HepG2 (cell line): ENCODE measurements at regions not wholly inside any gene's neighbourhood (a gene's known extent, or its start where the extent isn't known, plus 50 kb on each side); places are given as distances from the start of the nearest gene placed in this dataset.

ENCODE experiments used
- ATAC-seq: fragments of 200-7000 bp; cut with Tn5 transposase; 3 replicates; pipeline ENCODE4 v1.9.1; 2020; ENCODE audit warnings: mild to moderate bottlenecking, moderate library complexity
- BruUV-seq: library from RNA; stranded (reverse); fragments of 400-500 nt; replicated peaks from 2 replicates; lab custom pipeline; 2021; lab: Mats Ljungman, UMichigan
- CTCF ChIA-PET: fragments of 300-600 bp; formaldehyde crosslinking; extraction: SDS; loops from one replicate; lab custom pipeline; 2021; ENCODE audit warnings: low total read pairs, inconsistent platforms, low intra/inter-chr PET ratio; lab: Yijun Ruan, JAX
- POLR2A ChIA-PET: fragments of 350-600 bp; sonication (Branson Sonifier 250); formaldehyde crosslinking; loops from one replicate; lab custom pipeline; 2020; ENCODE audit warnings: antibody characterized with exemption, inconsistent platforms; lab: Yijun Ruan, JAX
- DNase-seq: peaks from one replicate; pipeline ENCODE4 v3.0.0-alpha.2; 2015; ENCODE audit warnings: low spot score
- FAIRE-seq: peaks from 3 replicates; lab custom pipeline; 2011; peaks lifted over from hg19 to GRCh38; lab: Jason Lieb, UNC
- H2AFZ ChIP-seq: one replicate; pipeline ENCODE4 v1.6.1; 2011; ENCODE audit warnings: low read length, inconsistent platforms
- H3K27ac ChIP-seq: fragments of 300-600 bp; 3 replicates; pipeline ENCODE4 v1.8.0; 2011; ENCODE audit warnings: mixed run types, mild to moderate bottlenecking, mixed read lengths, low read length, inconsistent platforms; ENCODE audit not compliant: insufficient read depth; ENCODE audit errors: extremely low read length
- H3K27me3 ChIP-seq, 2 experiments: fragments of 200-600 bp in 1 of 2; 2 replicates in 1 of 2; 3 replicates in 1 of 2; pipeline versions ENCODE4 v1.6.0 to v1.8.0; 2011; ENCODE audit warnings: low read length in 2 of 2, mild to moderate bottlenecking in 2 of 2, moderate library complexity in 2 of 2, inconsistent platforms in 1 of 2; ENCODE audit not compliant: insufficient read depth in 2 of 2, control insufficient read depth in 1 of 2
- H3K36me3 ChIP-seq, 2 experiments: fragments of 200-600 bp in 1 of 2; replicated peaks in 1 of 2; 2 replicates in 1 of 2; 3 replicates in 1 of 2; pipeline versions ENCODE4 v1.5.1 to v1.8.0; 2011; ENCODE audit warnings: low read length in 2 of 2, inconsistent platforms in 1 of 2; ENCODE audit not compliant: insufficient read depth in 2 of 2, control insufficient read depth in 1 of 2
- H3K4me1 ChIP-seq: 2 replicates; pipeline ENCODE4 v1.5.1; 2012; ENCODE audit warnings: low read length, inconsistent platforms; ENCODE audit not compliant: insufficient read depth
- H3K4me2 ChIP-seq: 2 replicates; pipeline ENCODE4 v1.6.0; 2011; ENCODE audit warnings: low read depth, low read length, inconsistent platforms
- H3K4me3 ChIP-seq, 3 experiments: fragments of 200-600 bp in 1 of 3; sonication (generic), shearing (Covaris generic) in 1 of 3; replicated peaks in 1 of 3; 2 replicates each; pipeline ENCODE4 v1.5.1; 2011 to 2016; ENCODE audit warnings: low read length in 3 of 3, inconsistent platforms in 2 of 3, low read depth in 2 of 3, mild to moderate bottlenecking in 2 of 3, control low read depth in 1 of 3, mixed read lengths in 1 of 3; ENCODE audit not compliant: insufficient read depth in 1 of 3
- H3K79me2 ChIP-seq: one replicate; pipeline ENCODE4 v1.6.1; 2011; ENCODE audit warnings: low read length, inconsistent platforms; ENCODE audit not compliant: insufficient read depth
- H3K9ac ChIP-seq: 2 replicates; pipeline ENCODE4 v1.6.0; 2011; ENCODE audit warnings: mild to moderate bottlenecking, low read depth, low read length, inconsistent platforms; ENCODE audit not compliant: insufficient read depth
- H3K9me3 ChIP-seq: 2 replicates; pipeline ENCODE4 v1.5.1; 2012; ENCODE audit warnings: mild to moderate bottlenecking, low read length
- H4K20me1 ChIP-seq: 2 replicates; pipeline ENCODE4 v1.6.0; 2011; ENCODE audit warnings: inconsistent platforms, mild to moderate bottlenecking, low read length, moderate library complexity; ENCODE audit not compliant: insufficient read depth
- ISL2 ChIP-seq: sonication (generic); formaldehyde crosslinking; IDR thresholded peaks from 2 replicates; pipeline ENCODE4 v1.5.0; 2020; ENCODE audit warnings: missing genetic modification reagents
- MAZ ChIP-seq, 2 experiments: sonication (generic) in 1 of 2; formaldehyde crosslinking in 1 of 2; IDR thresholded peaks; 2 replicates each; pipeline versions ENCODE4 v1.5.0 to v1.6.1; 2012 to 2020; ENCODE audit warnings: low read depth in 2 of 2, mild to moderate bottlenecking in 2 of 2, borderline replicate concordance in 1 of 2, improper control_type of control experiment in 1 of 2, low read length in 1 of 2, missing genetic modification reagents in 1 of 2, moderate library complexity in 1 of 2
- MED1 ChIP-seq: sonication (generic); formaldehyde crosslinking; IDR thresholded peaks from 2 replicates; pipeline ENCODE4 v1.4.0; 2020; ENCODE audit warnings: missing genetic modification reagents
- WGBS: methylation state at CpG from one replicate; pipeline ENCODE4 v1.1.6; 2017; ENCODE audit warnings: low lambda C conversion rate; 5-methylcytosine and 5-hydroxymethylcytosine counted together
- in situ Hi-C: cut with HindIII; loops from 2 replicates; pipeline ENCODE4 v1.10.0; 2017; ENCODE audit warnings: low pct_unique_long_range_greater_than_20kb; ENCODE audit not compliant: extremely low pct_ligation_motif_present
- intact Hi-C: fragments of 100-400 bp; cut with micrococcal nuclease; formaldehyde crosslinking; loops from one replicate; pipeline ENCODE4 v1.10.0; 2022; ENCODE audit not compliant: unreplicated experiment
- TF ChIP-seq, protein P1 (sequence below): sonication (generic); formaldehyde crosslinking; IDR thresholded peaks from 2 replicates; pipeline ENCODE4 v1.5.1; 2020; ENCODE audit warnings: missing genetic modification reagents, mild to moderate bottlenecking, borderline replicate concordance
- TF ChIP-seq, protein P2 (sequence below): sonication (generic); formaldehyde crosslinking; IDR thresholded peaks from 2 replicates; pipeline ENCODE4 v1.9.0; 2022; ENCODE audit warnings: missing genetic modification reagents, mild to moderate bottlenecking, borderline replicate concordance
- TF ChIP-seq, protein P3 (sequence below): sonication (generic); formaldehyde crosslinking; IDR thresholded peaks from 2 replicates; pipeline ENCODE4 v1.4.0; 2020; ENCODE audit warnings: missing genetic modification reagents, borderline replicate concordance
- TF ChIP-seq, protein P4 (sequence below): IDR thresholded peaks from 2 replicates; pipeline ENCODE4 v1.6.1; 2016; ENCODE audit warnings: low read depth, borderline replicate concordance

DNA sequence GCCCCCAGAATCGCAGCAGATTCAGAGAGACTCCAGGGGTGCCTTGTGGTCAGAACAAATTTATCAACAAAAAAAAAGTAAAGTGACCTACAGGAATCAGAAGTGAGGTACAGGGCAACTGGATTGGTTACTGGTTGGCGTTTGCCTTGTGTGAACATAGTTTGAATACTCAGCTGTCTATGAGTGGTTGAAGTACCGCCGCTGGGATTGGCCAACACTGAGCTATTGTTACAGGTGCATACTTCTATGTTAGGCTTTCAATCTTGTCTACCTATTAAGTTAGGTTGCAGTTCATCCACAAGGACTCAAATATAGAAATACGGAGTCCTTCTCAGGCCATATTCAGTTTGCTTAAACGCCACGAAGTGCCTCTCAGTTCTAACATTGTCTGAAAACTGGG is 993.5 kb upstream of the PRKX start:
- H4K20me1 ChIP-seq: no peaks in the 10 kb centered on the region
- H3K27me3 ChIP-seq: no peaks in the 10 kb centered on the region
- H2AFZ ChIP-seq: no peak overlapping the region
- FAIRE-seq (no peak), DNase-seq (no peak), ATAC-seq (no peak)
- no peaks in the 10 kb centered on the region; the same call in none of the 2 replicates for H3K9me3 ChIP-seq
- 23% methylated on average over 6 of the region's 7 CpGs for WGBS
- in situ Hi-C loops (no loop called here), intact Hi-C loops (no loop called here)
- no peak overlapping the region for H3K27ac ChIP-seq
- H3K4me2 ChIP-seq: no peak overlapping the region
- no peak overlapping the region for H3K9ac ChIP-seq
- no peaks in the 10 kb centered on the region for H3K79me2 ChIP-seq
- TF ChIP-seq, protein P1, sequence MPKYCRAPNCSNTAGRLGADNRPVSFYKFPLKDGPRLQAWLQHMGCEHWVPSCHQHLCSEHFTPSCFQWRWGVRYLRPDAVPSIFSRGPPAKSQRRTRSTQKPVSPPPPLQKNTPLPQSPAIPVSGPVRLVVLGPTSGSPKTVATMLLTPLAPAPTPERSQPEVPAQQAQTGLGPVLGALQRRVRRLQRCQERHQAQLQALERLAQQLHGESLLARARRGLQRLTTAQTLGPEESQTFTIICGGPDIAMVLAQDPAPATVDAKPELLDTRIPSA: no peak
- TF ChIP-seq, protein P2, sequence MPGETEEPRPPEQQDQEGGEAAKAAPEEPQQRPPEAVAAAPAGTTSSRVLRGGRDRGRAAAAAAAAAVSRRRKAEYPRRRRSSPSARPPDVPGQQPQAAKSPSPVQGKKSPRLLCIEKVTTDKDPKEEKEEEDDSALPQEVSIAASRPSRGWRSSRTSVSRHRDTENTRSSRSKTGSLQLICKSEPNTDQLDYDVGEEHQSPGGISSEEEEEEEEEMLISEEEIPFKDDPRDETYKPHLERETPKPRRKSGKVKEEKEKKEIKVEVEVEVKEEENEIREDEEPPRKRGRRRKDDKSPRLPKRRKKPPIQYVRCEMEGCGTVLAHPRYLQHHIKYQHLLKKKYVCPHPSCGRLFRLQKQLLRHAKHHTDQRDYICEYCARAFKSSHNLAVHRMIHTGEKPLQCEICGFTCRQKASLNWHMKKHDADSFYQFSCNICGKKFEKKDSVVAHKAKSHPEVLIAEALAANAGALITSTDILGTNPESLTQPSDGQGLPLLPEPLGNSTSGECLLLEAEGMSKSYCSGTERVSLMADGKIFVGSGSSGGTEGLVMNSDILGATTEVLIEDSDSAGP (CRISPR knock-in tag): no peak
- TF ChIP-seq MED1 (CRISPR knock-in tag): no peak
- TF ChIP-seq, protein P3, sequence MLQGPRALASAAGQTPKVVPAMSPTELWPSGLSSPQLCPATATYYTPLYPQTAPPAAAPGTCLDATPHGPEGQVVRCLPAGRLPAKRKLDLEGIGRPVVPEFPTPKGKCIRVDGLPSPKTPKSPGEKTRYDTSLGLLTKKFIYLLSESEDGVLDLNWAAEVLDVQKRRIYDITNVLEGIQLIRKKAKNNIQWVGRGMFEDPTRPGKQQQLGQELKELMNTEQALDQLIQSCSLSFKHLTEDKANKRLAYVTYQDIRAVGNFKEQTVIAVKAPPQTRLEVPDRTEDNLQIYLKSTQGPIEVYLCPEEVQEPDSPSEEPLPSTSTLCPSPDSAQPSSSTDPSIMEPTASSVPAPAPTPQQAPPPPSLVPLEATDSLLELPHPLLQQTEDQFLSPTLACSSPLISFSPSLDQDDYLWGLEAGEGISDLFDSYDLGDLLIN (CRISPR knock-in tag): no peak
- TF ChIP-seq ISL2 (CRISPR knock-in tag): no peak
- no peak for TF ChIP-seq MAZ (IDR thresholded peaks at IDR 0.05; ENCODE audit: borderline replicate concordance, low read depth, low read length)
- no peak for TF ChIP-seq MAZ (CRISPR knock-in tag; IDR thresholded peaks at IDR 0.05; ENCODE audit: low read depth)
- TF ChIP-seq, protein P4, sequence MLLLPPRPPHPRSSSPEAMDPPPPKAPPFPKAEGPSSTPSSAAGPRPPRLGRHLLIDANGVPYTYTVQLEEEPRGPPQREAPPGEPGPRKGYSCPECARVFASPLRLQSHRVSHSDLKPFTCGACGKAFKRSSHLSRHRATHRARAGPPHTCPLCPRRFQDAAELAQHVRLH (CRISPR knock-in tag): no peak
- H3K4me3 ChIP-seq: no peak overlapping the region
- CTCF ChIA-PET: no interaction called here
- H3K36me3 ChIP-seq: no peaks in the 10 kb centered on the region
- BruUV-seq: no TSS peak
- POLR2A ChIA-PET: no interaction called here
- H3K4me1 ChIP-seq: no peaks in the 10 kb centered on the region
